Common myeloid progenitor, CD34-positive (primary cell): ENCODE measurements at regions not wholly inside any gene's neighbourhood (a gene's known extent, or its start where the extent isn't known, plus 50 kb on each side); places are given as distances from the start of the nearest gene placed in this dataset.

ENCODE experiments used
- CTCF ChIA-PET: fragments of 350-600 bp; sonication (Branson Sonifier 250); formaldehyde crosslinking; loops from one replicate; lab custom pipeline; 2021; ENCODE audit warnings: antibody characterized with exemption; lab: Charles Lee
- POLR2A ChIA-PET: fragments of 350-600 bp; sonication (Branson Sonifier 250); formaldehyde crosslinking; loops from one replicate; lab custom pipeline; 2021; ENCODE audit warnings: antibody characterized with exemption; lab: Charles Lee
- DNase-seq, 3 donors: peaks; one replicate each; pipeline versions ENCODE4 v3.0.0 to v3.0.0-alpha.2; 2013
- H3K27ac ChIP-seq, 2 experiments: 1 replicate in 1 of 2; 2 replicates in 1 of 2; pipeline ENCODE4 v1.7.0; 2013; ENCODE audit warnings: inconsistent platforms in 2 of 2, low read length in 2 of 2, mild to moderate bottlenecking in 2 of 2, low read depth in 1 of 2, moderate library complexity in 1 of 2; ENCODE audit not compliant: severe bottlenecking in 2 of 2, insufficient read depth in 1 of 2, poor library complexity in 1 of 2
- H3K27me3 ChIP-seq, 5 experiments: replicated peaks in 2 of 5; 1 replicate in 3 of 5; 2 replicates in 2 of 5; pipeline versions ENCODE4 v1.6.1 to v1.7.0; 2013; ENCODE audit warnings: low read length in 4 of 5, mild to moderate bottlenecking in 2 of 5, moderate library complexity in 2 of 5, inconsistent platforms in 1 of 5; ENCODE audit not compliant: insufficient read depth in 5 of 5, control insufficient read depth in 4 of 5
- H3K36me3 ChIP-seq, 4 experiments: 1 replicate in 2 of 4; 2 replicates in 2 of 4; pipeline versions ENCODE4 v1.6.1 to v1.7.0; 2013; ENCODE audit warnings: low read length in 3 of 4, control low read depth in 1 of 4, mild to moderate bottlenecking in 1 of 4; ENCODE audit not compliant: control insufficient read depth in 4 of 4, insufficient read depth in 4 of 4
- H3K4me1 ChIP-seq, 4 experiments: 1 replicate in 3 of 4; 2 replicates in 1 of 4; pipeline versions ENCODE4 v1.6.1 to v1.7.1; 2013; ENCODE audit warnings: low read length in 3 of 4, mild to moderate bottlenecking in 3 of 4, control low read depth in 1 of 4, inconsistent platforms in 1 of 4, moderate library complexity in 1 of 4; ENCODE audit not compliant: control insufficient read depth in 4 of 4, insufficient read depth in 4 of 4; ENCODE audit errors: control extremely low read depth in 1 of 4
- H3K4me3 ChIP-seq, 7 experiments: 1 replicate in 4 of 7; 2 replicates in 3 of 7; pipeline versions ENCODE4 v1.5.1 to v1.7.0; 2013; ENCODE audit warnings: mild to moderate bottlenecking in 7 of 7, low read length in 6 of 7, moderate library complexity in 6 of 7, inconsistent platforms in 2 of 7, low read depth in 2 of 7, control low read depth in 1 of 7; ENCODE audit not compliant: insufficient read depth in 4 of 7, control insufficient read depth in 1 of 7; ENCODE audit errors: extremely low read depth in 1 of 7
- H3K9me3 ChIP-seq, 5 experiments: 1 replicate in 4 of 5; 2 replicates in 1 of 5; pipeline versions ENCODE4 v1.6.1 to v1.7.1; 2013; ENCODE audit warnings: low read length in 4 of 5, mild to moderate bottlenecking in 2 of 5, inconsistent platforms in 1 of 5, low read depth in 1 of 5, moderate library complexity in 1 of 5; ENCODE audit not compliant: control insufficient read depth in 4 of 5, insufficient read depth in 2 of 5; ENCODE audit errors: control extremely low read depth in 1 of 5
- WGBS: methylation state at CpG from one replicate; pipeline ENCODE4 v1.1.5; 2013; ENCODE audit not compliant: insufficient coverage; 5-methylcytosine and 5-hydroxymethylcytosine counted together

- Histone ChIP-seq H3K27ac (no peak overlapping the region), H3K27me3 (no peaks in the 10 kb centered on the region), H3K4me3 (no peak overlapping the region), H3K9me3 (no peaks in the 10 kb centered on the region), H3K36me3 (no peaks in the 10 kb centered on the region), H3K4me1 (no peaks in the 10 kb centered on the region)
- no peak for DNase-seq
- CTCF ChIA-PET: no interaction called here
- 88% methylated on average over 1 of the region's 2 CpGs for WGBS
- POLR2A ChIA-PET: no interaction called here
Observed at GRCh38 chr9:118316831-118317343, 612.7 kb downstream of the TLR4 start.

- H3K27me3 ChIP-seq: no peaks in the 10 kb centered on the region
- no CpG with 5 or more reads among the region's 1 CpG for WGBS
- ChIA-PET CTCF (no interaction called here), POLR2A (no interaction called here)
- H3K4me1 ChIP-seq: no peaks in the 10 kb centered on the region
- no peak overlapping the region for H3K27ac ChIP-seq
- no peaks in the 10 kb centered on the region for H3K36me3 ChIP-seq
- no peak overlapping the region for H3K4me3 ChIP-seq
- peak; percentile 1 to 35 (median 20) for DNase-seq
- no peaks in the 10 kb centered on the region for H3K9me3 ChIP-seq
Observed at GRCh38 chr9:118318770-118319431, 614.7 kb downstream of the TLR4 start.

DNA sequence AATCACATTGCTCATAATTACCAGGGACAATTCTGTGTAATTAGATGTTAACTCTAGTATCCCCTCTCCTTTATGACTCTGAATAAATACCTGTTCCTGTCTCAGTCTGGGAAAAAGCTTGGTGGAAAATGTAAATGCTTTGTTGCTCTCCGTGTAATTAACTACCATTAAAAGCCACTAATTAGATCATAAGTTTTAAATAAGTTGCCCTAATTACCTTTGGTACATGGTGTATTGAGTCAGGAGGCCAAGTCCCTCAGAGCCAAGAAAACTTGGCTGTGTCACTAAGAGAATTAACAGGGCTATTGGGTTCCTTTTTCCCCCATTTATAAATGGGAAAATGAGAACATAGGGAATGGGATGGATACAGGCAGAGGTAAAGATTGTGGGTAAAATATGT, 617.6 kb downstream of the TLR4 start:
- DNase-seq: no peak
- H3K9me3 ChIP-seq: no peaks in the 10 kb centered on the region
- no peak overlapping the region for H3K27ac ChIP-seq
- POLR2A ChIA-PET: no interaction called here
- no peaks in the 10 kb centered on the region for H3K36me3 ChIP-seq
- no peaks in the 10 kb centered on the region for H3K4me1 ChIP-seq
- no CpG with 5 or more reads among the region's 1 CpG for WGBS
- H3K27me3 ChIP-seq: no peaks in the 10 kb centered on the region
- CTCF ChIA-PET: no interaction called here
- no peak overlapping the region for H3K4me3 ChIP-seq

GRCh38 chr9:118324706-118325105, 620.5 kb downstream of the TLR4 start:
- H3K9me3 ChIP-seq: no peaks in the 10 kb centered on the region
- CTCF ChIA-PET: no interaction called here
- POLR2A ChIA-PET: no interaction called here
- no peaks in the 10 kb centered on the region for H3K36me3 ChIP-seq
- H3K27ac ChIP-seq: no peak overlapping the region
- no peaks in the 10 kb centered on the region for H3K4me1 ChIP-seq
- H3K27me3 ChIP-seq: no peaks in the 10 kb centered on the region
- no peak for DNase-seq
- H3K4me3 ChIP-seq: no peak overlapping the region
- WGBS: 100% methylated on average over 2 of the region's 2 CpGs

- no peaks in the 10 kb centered on the region for H3K36me3 ChIP-seq
- POLR2A ChIA-PET: no interaction called here
- no CpG with 5 or more reads among the region's 2 CpGs for WGBS
- H3K27ac ChIP-seq: no peak overlapping the region
- no peaks in the 10 kb centered on the region for H3K9me3 ChIP-seq
- no peak overlapping the region for H3K4me3 ChIP-seq
- CTCF ChIA-PET: no interaction called here
- no peaks in the 10 kb centered on the region for H3K27me3 ChIP-seq
- H3K4me1 ChIP-seq: no peaks in the 10 kb centered on the region
- DNase-seq: no peak
Observed at GRCh38 chr9:118325757-118326156, 621.6 kb downstream of the TLR4 start.

DNA sequence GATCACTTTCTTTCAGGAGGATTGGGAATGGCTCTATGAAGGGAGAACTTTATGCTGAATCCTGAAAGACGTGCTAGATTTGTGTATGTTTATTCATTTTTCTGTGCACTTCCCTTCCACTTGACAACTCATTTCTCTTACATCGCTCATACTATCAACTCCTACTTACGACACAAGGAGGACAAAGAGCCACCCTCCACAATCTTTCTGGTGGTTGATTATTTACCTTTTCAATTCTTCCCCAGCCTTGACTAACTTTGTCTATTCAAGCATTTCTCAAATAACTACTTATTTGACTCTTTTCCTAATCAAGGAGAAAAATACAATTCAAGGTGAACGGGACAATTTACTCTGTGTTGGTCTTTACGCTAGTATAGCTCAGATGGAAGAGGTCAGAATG, 622.1 kb downstream of the TLR4 start:
- WGBS: 100% methylated on average over 2 of the region's 5 CpGs
- no peak for DNase-seq
- POLR2A ChIA-PET: no interaction called here
- Histone ChIP-seq H3K36me3 (no peaks in the 10 kb centered on the region), H3K27ac (no peak overlapping the region), H3K9me3 (no peaks in the 10 kb centered on the region), H3K4me1 (no peaks in the 10 kb centered on the region), H3K4me3 (no peak overlapping the region), H3K27me3 (no peaks in the 10 kb centered on the region)
- CTCF ChIA-PET: no interaction called here

GRCh38 chr9:118330191-118330986, 626.2 kb downstream of the TLR4 start:
- Histone ChIP-seq H3K36me3 (no peaks in the 10 kb centered on the region), H3K4me1 (no peaks in the 10 kb centered on the region), H3K27ac (no peak overlapping the region), H3K9me3 (no peaks in the 10 kb centered on the region), H3K4me3 (no peak overlapping the region), H3K27me3 (no peaks in the 10 kb centered on the region)
- CTCF ChIA-PET: no interaction called here
- POLR2A ChIA-PET: no interaction called here
- WGBS: 79% methylated on average over 6 of the region's 10 CpGs
- DNase-seq: no peak
